ENCODE measurements at regions not wholly inside any gene's neighbourhood (a gene's known extent, or its start where the extent isn't known, plus 50 kb on each side); places are given as distances from the start of the nearest gene placed in this dataset.
A peak's percentile ranks its signal among the peaks of the same experiment; 100 is the strongest.

DNA sequence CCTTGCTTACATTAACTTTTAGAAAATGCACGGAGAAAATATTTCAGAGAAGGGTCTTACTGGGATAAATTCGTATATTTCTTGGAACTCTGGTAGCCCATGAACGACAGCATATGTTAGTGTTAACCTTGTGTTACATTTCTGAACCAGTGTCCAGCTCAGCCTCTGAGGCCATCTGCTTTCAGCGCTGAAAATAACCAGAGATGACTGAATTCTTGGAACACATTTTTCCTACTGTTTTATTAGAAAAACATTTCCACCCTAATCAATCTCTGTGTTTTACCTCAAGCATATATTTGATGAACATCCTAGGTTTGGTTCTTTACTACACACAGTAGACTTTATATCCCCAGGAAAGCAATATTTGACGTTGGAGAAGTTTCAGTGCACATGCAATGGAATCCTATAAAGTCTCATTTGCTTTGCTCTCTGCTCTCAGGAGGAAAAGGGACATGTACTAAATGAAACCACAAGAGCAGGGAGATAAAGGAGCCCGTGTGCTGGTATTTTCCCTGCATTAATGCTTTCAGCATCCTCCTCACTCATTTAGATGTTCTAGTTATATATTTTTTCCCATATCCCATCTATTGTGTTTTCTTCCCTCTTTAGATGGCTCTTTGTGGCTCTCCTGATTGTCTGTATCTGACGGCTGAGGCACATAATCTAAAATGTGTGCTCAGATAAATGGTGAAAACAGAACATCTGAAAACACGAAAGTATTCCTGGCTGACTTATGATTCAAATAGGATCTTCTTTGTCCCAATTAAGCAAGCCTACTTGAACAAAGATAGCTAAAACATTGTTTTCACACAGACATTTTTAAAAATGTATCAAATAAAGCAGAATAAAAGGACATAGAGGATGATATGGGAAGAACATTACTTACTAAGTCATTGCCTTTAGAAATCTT lies 151.7 kb upstream of the KCNMB2 start:
- Histone ChIP-seq H3K9ac (replicated peaks in 1 of 4; ENCODE audit: extremely low read depth in 1 of 4, low read depth in 3 of 4, low read length in 3 of 4) (no peak overlapping the region), H4K5ac (ENCODE audit: insufficient read length, low read depth, low read length) (no peak overlapping the region), H3K23ac (ENCODE audit: insufficient read length) (no peak overlapping the region), H3K27ac (ENCODE audit: low read depth, low read length) (no peak overlapping the region), H3K4me2 (ENCODE audit: insufficient read depth in 1 of 2, low read depth in 2 of 2, low read length in 2 of 2) (no peak overlapping the region), H3K23me2 (ENCODE audit: low read depth, low read length) (no peaks in the 10 kb centered on the region), H2BK12ac (ENCODE audit: low read depth, low read length) (no peak overlapping the region), H2AK5ac (ENCODE audit: low read depth, low read length) (no peak overlapping the region), H3K36me3 (ENCODE audit: control insufficient read depth in 2 of 4, insufficient read depth in 4 of 4, low read length in 3 of 4) (no peaks in the 10 kb centered on the region), H3K4me1 (replicated peaks in 1 of 4; ENCODE audit: control insufficient read depth in 3 of 4, insufficient read depth in 4 of 4, low read length in 3 of 4) (no peaks in the 10 kb centered on the region), H4K20me1 (replicated peaks in 1 of 2; ENCODE audit: control insufficient read depth in 1 of 2, insufficient read depth in 2 of 2, low read length in 2 of 2) (no peaks in the 10 kb centered on the region), H3K18ac (ENCODE audit: extremely low read depth, low read length) (no peak overlapping the region), H3K14ac (ENCODE audit: insufficient read length) (no peak overlapping the region), H3K79me2 (ENCODE audit: control insufficient read depth in 1 of 2, insufficient read depth in 2 of 2, low read length in 2 of 2) (no peaks in the 10 kb centered on the region), H4K91ac (replicated peaks; ENCODE audit: insufficient read length, low read length) (no peak overlapping the region), H3K4ac (replicated peaks; ENCODE audit: insufficient read length, low read depth, low read length) (no peak overlapping the region), H3K9me3 (ENCODE audit: insufficient read depth in 2 of 2, low read depth in 1 of 2, low read length in 1 of 2) (no peaks in the 10 kb centered on the region), H3K27me3 (replicated peaks in 1 of 4; ENCODE audit: control insufficient read depth in 3 of 4, extremely low read depth in 1 of 4, insufficient read depth in 3 of 4, low read length in 3 of 4) (no peaks in the 10 kb centered on the region), H2BK5ac (ENCODE audit: low read depth, low read length) (no peak overlapping the region), H2AFZ (ENCODE audit: low read length) (peak overlapping the region; percentile 87; the same call in 1 of the 2 replicates), H3K4me3 (ENCODE audit: extremely low read depth in 1 of 4, insufficient read depth in 2 of 4, low read depth in 3 of 4, low read length in 4 of 4) (no peak overlapping the region), H4K8ac (ENCODE audit: extremely low read depth, insufficient read depth, low read length) (no peak overlapping the region), H3K79me1 (ENCODE audit: low read depth, low read length) (no peaks in the 10 kb centered on the region), H2BK15ac (ENCODE audit: low read length) (no peak overlapping the region), H3K56ac (replicated peaks; ENCODE audit: insufficient read length, low read depth, low read length) (no peak overlapping the region), H2BK120ac (replicated peaks; ENCODE audit: low read depth, low read length) (no peak overlapping the region), H2BK20ac (ENCODE audit: low read length) (no peak overlapping the region)
- ChIA-PET CTCF (ENCODE audit: partially characterized antibody) (interaction anchor here (0.6 to 2.2 kb wide), 24 partner anchors 8 to 1398 kb away, joined by 3 to 16 read pairs (median 4); no protein-coding TSS in a partner anchor), POLR2A (ENCODE audit: partially characterized antibody) (no interaction called here)
- no peak for DNase-seq (ENCODE audit: low read depth in 1 of 2, low spot score in 2 of 2)
- no peak for FAIRE-seq
- WGBS, 2 experiments (ENCODE audit: extremely low coverage in 1 of 2, insufficient coverage in 1 of 2, insufficient read length in 1 of 2, insufficient replicate concordance in 2 of 2, low coverage in 1 of 2, low lambda C conversion rate in 2 of 2, missing lambda C conversion rate in 1 of 2), result 87% methylated on average over 8 of the region's 8 CpGs; no CpG with 5 or more reads in 1 of the 2 experiments
- TF ChIP-seq EGR1 (IDR thresholded peaks at IDR 0.05; ENCODE audit: borderline replicate concordance, low read depth, low read length) (no peak), SIN3A (conservative IDR thresholded peaks at IDR 0.05 in 1 of 2, IDR thresholded peaks at IDR 0.05 in 1 of 2; ENCODE audit: low read depth in 1 of 2, low read length in 2 of 2) (no peak), FOSL1 (IDR thresholded peaks at IDR 0.05; ENCODE audit: insufficient read depth, low read depth, low read length) (no peak), EP300 (IDR thresholded peaks at IDR 0.05; ENCODE audit: borderline replicate concordance in 1 of 2, low read depth in 2 of 2, low read length in 2 of 2) (no peak), KDM5A (IDR thresholded peaks at IDR 0.05; ENCODE audit: low read length) (no peak), ZNF274 (IDR thresholded peaks at IDR 0.05; ENCODE audit: borderline replicate concordance, extremely low read depth, low read length) (no peak), RBBP5 (IDR thresholded peaks at IDR 0.05; ENCODE audit: borderline replicate concordance, low read depth, low read length) (no peak), BACH1 (IDR thresholded peaks at IDR 0.05; ENCODE audit: low read length) (no peak), RAD21 (IDR thresholded peaks at IDR 0.05 in 1 of 2, conservative IDR thresholded peaks at IDR 0.05 in 1 of 2; ENCODE audit: low read depth in 2 of 2, low read length in 2 of 2) (no peak), GTF2F1 (IDR thresholded peaks at IDR 0.05; ENCODE audit: borderline replicate concordance, low read depth, low read length) (no peak), HDAC2 (IDR thresholded peaks at IDR 0.05; ENCODE audit: borderline replicate concordance in 1 of 2, low read depth in 2 of 2, low read length in 2 of 2) (no peak)
